EL (cell line): ENCODE measurements at regions not wholly inside any gene's neighbourhood (a gene's known extent, or its start where the extent isn't known, plus 50 kb on each side); places are given as distances from the start of the nearest gene placed in this dataset.

Experiments used
- DNase-seq: peaks from one replicate; pipeline ENCODE4 v3.0.0-alpha.2; 2016

GRCh38 chr10:78574547-78574946 lies 494.2 kb upstream of the ZMIZ1 start:
- DNase-seq = no peak

GRCh38 chr10:78575400-78575799 lies 493.4 kb upstream of the ZMIZ1 start:
- no peak for DNase-seq

GRCh38 chr10:78576276-78576675 lies 492.5 kb upstream of the ZMIZ1 start:
- DNase-seq = no peak

- DNase-seq = no peak
Measured at GRCh38 chr10:78577712-78578111, 491.1 kb upstream of the ZMIZ1 start.

GRCh38 chr10:78578929-78579328 lies 489.8 kb upstream of the ZMIZ1 start:
- DNase-seq = no peak

GRCh38 chr10:78579576-78579975 lies 489.2 kb upstream of the ZMIZ1 start:
- DNase-seq = no peak

DNA sequence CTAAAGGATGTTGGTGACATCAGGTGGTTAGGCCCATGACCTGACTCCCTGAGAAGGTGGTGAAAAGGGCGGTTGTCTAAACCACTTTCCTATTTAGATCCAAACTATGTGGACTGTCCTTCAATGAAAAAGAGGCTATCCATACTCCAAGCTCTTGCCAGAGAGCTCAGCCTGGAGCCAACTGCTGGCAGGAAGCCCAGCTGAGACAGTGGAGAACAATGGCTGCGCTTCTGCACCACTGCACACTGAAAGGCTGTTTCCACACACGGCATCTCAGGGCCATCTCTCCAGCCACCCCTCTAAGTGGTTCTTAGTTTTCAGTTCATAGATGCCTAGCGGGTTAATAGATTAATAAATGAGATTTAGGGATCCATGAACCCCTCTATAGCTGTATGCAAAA lies 488.8 kb upstream of the ZMIZ1 start:
- no peak for DNase-seq

GRCh38 chr10:78581133-78581694 lies 487.6 kb upstream of the ZMIZ1 start:
- DNase-seq = no peak

DNA sequence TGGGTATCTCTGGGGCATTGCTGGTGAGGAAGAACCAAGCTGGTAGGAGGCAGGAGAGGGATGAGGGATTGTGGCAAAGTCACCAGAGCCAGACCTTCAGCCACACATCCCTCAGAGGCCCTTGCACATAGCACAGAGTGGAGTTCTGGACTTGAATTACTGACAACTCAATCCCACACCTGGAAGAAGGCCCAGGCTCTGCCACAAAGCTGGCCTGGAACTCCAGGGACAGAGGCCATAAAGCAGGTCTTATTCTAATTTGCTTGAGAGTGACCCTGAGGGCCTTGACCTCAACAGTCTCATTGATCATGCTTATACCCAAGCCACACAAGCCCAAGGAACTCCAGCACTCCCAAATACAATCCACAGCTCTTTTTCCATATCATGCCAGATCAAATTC lies 486.2 kb upstream of the ZMIZ1 start:
- no peak for DNase-seq

GRCh38 chr10:78584266-78584665 lies 484.5 kb upstream of the ZMIZ1 start:
- DNase-seq = no peak

DNA sequence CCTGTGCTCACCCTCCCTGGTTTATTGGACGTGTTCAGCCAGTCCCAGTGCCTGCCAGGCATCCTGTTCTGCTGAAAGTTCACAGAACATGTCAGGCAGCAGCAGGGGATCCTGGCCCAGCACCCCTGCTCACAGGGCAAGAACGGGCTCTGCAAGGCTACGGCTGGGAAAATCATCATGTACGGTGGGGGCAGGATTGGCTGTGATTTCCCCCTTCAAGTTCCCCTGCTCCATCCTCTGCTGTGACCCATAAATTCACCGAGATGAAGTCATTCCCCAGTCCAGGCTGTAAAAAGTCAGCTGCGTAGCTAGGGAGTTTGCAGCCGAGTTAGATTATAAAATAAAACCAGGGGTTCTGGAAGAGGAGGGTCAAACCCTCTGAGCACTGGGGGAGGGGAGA lies 484.1 kb upstream of the ZMIZ1 start:
- DNase-seq = no peak

- DNase-seq = no peak
Measured at GRCh38 chr10:78585952-78586351, 482.8 kb upstream of the ZMIZ1 start.

DNA sequence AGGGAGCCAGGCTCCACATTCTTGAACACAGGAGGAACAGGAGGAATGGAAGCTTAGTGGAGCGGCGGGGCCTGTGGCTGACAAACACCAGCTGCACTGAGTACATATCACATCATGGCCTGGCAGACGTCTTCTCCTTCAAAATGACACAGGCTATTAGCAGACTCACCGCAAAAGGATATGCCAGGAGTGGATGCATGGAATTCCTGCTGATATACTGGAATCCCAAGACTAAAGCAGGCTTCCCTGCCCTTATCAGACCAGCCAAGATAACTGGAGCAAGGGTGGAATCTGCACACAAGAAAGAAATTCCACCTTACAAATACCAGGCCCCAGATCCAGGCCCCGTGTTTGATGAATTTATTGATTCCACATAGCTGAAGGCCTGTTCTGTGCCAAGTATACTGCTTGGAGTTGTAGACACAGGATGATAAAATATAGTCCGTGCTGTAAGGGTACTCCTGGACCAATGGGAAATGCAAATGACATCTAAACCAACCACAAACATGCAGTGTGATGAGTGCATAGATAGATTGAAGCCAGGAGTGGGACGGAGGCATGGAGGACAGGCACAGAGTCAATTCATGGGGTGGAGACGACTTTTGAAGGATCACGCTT lies 480.5 kb upstream of the ZMIZ1 start:
- no peak for DNase-seq

GRCh38 chr10:78589687-78590086 lies 479.1 kb upstream of the ZMIZ1 start:
- no peak for DNase-seq

DNA sequence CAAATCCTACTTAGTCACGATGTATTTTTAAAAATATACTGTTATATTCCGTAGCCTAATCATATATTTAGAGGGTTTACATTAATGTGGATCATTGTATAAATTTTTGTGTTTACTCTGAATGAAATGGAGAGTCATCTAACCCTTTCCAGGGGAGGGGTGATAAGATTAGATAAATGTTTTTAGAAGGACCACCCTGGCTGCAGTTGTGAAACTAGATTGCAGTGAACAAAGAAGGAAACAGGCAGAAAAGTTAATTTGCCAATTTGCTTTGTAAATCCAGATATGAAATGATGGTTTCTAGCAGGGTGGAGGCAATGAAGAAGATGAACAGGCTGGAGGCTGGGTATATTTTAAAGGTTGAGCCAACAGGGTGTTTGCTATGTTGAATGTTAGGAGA lies 477.7 kb upstream of the ZMIZ1 start:
- no peak for DNase-seq

GRCh38 chr10:78594559-78595268 lies 474.1 kb upstream of the ZMIZ1 start:
- DNase-seq = no peak

- no peak for DNase-seq
Measured at GRCh38 chr10:78595269-78595619, 473.5 kb upstream of the ZMIZ1 start.

DNA sequence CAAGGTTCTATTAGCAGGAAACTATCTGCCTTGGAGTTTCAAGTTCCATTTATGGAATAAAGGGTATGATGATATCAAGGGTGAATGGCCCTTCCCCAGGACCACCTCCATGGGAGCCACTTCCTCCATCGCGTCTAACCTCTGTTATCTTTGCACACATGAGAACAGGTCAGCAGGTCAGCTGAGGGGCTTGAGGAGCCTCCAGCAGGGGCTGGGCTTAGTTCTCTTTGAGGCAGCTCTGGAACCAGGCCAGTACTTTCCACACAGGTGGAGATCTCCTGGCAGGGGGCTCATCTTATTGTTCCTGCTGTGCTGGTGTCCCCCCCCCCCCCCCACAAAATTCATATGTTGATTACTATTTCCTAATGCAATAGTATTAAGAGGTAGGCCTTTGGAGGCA lies 472.2 kb upstream of the ZMIZ1 start:
- no peak for DNase-seq

DNA sequence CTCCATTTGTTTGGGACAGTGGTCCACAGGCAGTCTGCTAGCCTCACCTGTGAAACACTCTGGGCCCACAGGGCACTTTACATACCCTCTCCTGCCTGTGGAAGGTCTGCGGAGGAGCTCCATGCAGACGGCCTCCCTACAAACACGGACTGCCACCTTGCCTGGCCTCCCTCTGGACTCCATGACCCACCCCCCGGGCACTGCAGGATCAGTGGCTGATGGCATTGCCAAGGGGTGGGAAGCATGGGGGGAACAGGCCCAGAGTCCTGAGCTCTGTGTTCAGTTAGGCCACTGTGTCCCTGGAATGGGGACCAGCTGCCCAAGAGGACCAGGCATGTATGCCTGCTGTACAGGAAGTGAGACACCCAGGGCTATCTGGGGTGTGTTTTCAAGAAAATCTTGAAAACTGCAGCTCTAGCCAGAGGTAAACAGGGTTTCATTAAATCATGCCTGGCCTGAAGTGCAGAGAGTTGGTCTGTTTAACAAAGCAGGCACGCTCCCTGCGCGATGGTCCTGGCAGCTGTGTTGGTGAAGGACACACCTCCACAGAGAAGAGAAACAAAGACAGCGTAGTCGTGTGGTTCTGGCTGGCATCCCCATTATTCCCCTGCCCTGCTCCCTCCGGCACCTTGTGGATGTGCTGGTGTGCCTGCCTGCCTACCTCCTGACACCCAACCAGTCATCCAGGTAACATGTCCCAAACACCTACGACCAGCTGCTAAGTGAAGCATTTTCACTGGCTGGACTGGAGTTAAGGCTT lies 470.8 kb upstream of the ZMIZ1 start:
- no peak for DNase-seq

DNA sequence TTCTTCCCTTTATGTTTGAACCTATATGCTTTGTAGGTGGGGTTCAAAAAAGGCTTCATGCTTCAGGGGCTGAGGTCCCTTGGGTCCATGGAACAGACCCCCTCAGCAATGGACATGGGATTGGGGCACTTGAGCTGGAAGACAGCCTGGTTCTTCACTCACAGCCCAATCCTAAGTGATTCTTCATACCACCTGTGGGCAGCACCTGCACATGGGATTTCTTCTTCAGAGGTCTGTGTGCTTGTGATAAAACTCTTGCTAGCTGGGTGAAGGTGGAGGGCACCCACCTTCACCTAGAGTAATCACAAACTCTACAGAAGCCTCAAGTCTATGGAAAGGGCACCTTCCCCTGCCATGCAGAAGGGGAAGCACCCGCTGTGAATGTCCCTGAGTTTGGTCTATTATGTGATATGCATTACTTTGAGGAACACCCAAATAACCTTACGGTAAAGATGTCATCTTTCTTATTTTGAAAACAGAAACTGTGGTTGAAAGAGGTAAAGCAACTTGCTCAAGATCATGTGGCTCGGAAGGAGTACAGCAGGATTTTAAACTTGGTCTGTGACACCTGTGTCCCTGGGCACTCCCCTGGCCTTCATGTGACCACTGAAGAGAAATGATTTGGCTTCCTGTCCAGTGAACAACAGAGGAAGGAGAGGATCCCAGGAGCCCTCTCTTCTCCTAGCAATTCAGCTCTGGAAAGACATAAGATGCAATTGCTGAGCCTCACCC lies 469.5 kb upstream of the ZMIZ1 start:
- no peak for DNase-seq

DNA sequence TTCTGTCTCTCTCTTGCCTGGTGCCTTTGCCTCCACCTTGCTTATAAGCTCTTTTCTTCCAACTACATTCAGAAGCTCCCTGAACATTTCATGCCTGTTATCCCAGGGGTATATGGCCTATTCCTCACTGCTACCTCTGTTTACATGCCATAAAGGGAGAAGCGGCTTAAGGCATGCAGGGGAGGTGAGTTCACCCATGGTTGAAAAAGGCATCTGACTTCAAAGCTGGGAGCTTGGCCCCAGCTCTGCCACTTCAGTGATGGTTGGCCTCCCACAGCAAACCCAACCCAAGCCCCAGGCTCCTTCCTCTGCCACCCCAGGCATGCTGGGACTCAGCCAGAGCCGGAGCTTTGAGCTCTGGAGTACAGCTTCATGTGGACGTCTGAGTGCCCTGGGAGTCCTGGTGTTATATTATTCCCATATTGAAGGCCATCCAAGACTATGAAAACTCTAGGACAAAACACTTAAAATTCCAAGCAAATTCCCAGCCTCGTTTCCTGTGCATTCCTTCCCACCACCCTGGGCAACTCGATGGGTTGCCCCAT lies 468.6 kb upstream of the ZMIZ1 start:
- DNase-seq = no peak

DNA sequence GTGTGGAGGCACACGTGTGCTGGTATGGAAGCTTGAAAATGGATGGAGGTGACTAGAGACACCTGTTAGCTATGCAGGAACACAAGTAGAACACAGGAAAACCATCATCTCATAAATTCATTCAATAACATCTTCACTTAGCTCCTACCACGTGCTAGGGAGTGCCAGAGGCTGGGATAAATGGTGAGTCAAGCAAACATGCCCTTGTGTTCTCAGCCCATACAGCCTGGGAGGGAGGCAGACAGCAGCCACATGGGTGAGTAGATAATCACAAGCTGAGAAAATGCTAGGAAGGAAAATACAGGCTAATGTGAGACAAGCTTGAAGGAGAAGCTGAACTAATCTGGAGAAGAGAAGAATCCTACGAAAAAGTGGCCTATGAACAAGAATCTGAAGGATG lies 468.0 kb upstream of the ZMIZ1 start:
- DNase-seq = no peak
